ENCODE measurements at regions not wholly inside any gene's neighbourhood (a gene's known extent, or its start where the extent isn't known, plus 50 kb on each side); places are given as distances from the start of the nearest gene placed in this dataset.

GRCh38 chr5:113989278-113989912 is 372.5 kb upstream of the KCNN2 start:
- no peak for TF ChIP-seq CTCF (IDR thresholded peaks at IDR 0.05; ENCODE audit: low read depth, low read length, poor library complexity, severe bottlenecking)
- TF ChIP-seq EZH2phosphoT487 (IDR thresholded peaks at IDR 0.05; ENCODE audit: borderline replicate concordance, low read length), result no peak
